OCI-LY7 (cell line): ENCODE measurements at regions not wholly inside any gene's neighbourhood (a gene's known extent, or its start where the extent isn't known, plus 50 kb on each side); places are given as distances from the start of the nearest gene placed in this dataset.

Source experiments
- BruUV-seq: library from RNA; stranded (reverse); fragments of 400-500 nt; replicated peaks from 2 replicates; lab custom pipeline; 2021; lab: Mats Ljungman, UMichigan
- CTCF ChIA-PET: fragments of 300-600 bp; sonication (Branson Sonifier 250); formaldehyde crosslinking; loops from one replicate; lab custom pipeline; 2022; ENCODE audit warnings: antibody characterized with exemption; ENCODE audit not compliant: unreplicated experiment; lab: Charles Lee
- POLR2A ChIA-PET: fragments of 300-600 bp; sonication (Branson Sonifier 250); formaldehyde crosslinking; loops from one replicate; lab custom pipeline; 2022; ENCODE audit warnings: antibody characterized with exemption; lab: Charles Lee
- DNase-seq: peaks from one replicate; pipeline ENCODE4 v3.0.0-alpha.2; 2015; ENCODE audit warnings: low spot score
- H2AFZ ChIP-seq: fragments of 200-600 bp; sonication (generic), shearing (Covaris generic); 2 replicates; pipeline ENCODE4 v1.6.1; 2014; ENCODE audit warnings: mild to moderate bottlenecking, antibody characterized with exemption, low read length, moderate library complexity
- H3K27ac ChIP-seq: fragments of 200-600 bp; sonication (generic); 2 replicates; pipeline ENCODE4 v1.5.1; 2014; ENCODE audit warnings: mixed run types, low read depth, mild to moderate bottlenecking, moderate library complexity, low read length, inconsistent platforms; ENCODE audit not compliant: poor library complexity, severe bottlenecking
- H3K36me3 ChIP-seq: fragments of 200-600 bp; sonication (generic); 2 replicates; pipeline ENCODE4 v1.6.1; 2014; ENCODE audit warnings: mild to moderate bottlenecking, antibody characterized with exemption, low read length, moderate library complexity, mixed read lengths; ENCODE audit not compliant: insufficient read depth
- H3K4me1 ChIP-seq: fragments of 200-600 bp; sonication (generic); 2 replicates; pipeline ENCODE4 v1.5.1; 2014; ENCODE audit warnings: mild to moderate bottlenecking, low read length; ENCODE audit not compliant: insufficient read depth, poor library complexity, severe bottlenecking
- H3K4me2 ChIP-seq: fragments of 200-600 bp; sonication (generic); 2 replicates; pipeline ENCODE4 v1.6.1; 2014; ENCODE audit warnings: mild to moderate bottlenecking, low read length
- H3K4me3 ChIP-seq: fragments of 200-600 bp; sonication (generic); 2 replicates; pipeline ENCODE4 v1.5.1; 2014; ENCODE audit warnings: mild to moderate bottlenecking, low read depth, low read length; ENCODE audit not compliant: poor library complexity, severe bottlenecking
- H3K79me2 ChIP-seq: fragments of 200-600 bp; sonication (generic); 2 replicates; pipeline ENCODE4 v1.6.1; 2016; ENCODE audit warnings: low read depth, mild to moderate bottlenecking, low read length, moderate library complexity, mixed read lengths; ENCODE audit not compliant: insufficient read depth
- H3K9me2 ChIP-seq: fragments of 200-600 bp; sonication (generic); 2 replicates; pipeline ENCODE4 v1.6.1; 2016; ENCODE audit warnings: mild to moderate bottlenecking, low read length, mixed read lengths; ENCODE audit not compliant: insufficient read depth
- H3K9me3 ChIP-seq: fragments of 200-600 bp; sonication (generic); 2 replicates; pipeline ENCODE4 v1.6.1; 2014; ENCODE audit warnings: mild to moderate bottlenecking, mixed run types, low read length, mixed read lengths
- H4K20me1 ChIP-seq: fragments of 200-600 bp; sonication (generic); 2 replicates; pipeline ENCODE4 v1.6.1; 2014; ENCODE audit warnings: mild to moderate bottlenecking, antibody characterized with exemption, low read length, moderate library complexity, mixed read lengths; ENCODE audit not compliant: insufficient read depth
- CTCF ChIP-seq: fragments of 200-600 bp; sonication (generic); conservative IDR thresholded peaks from 2 replicates; pipeline ENCODE4 v1.5.1; 2014; ENCODE audit warnings: mild to moderate bottlenecking, antibody characterized with exemption, low read length, moderate library complexity, mixed read lengths
- EZH2phosphoT487 ChIP-seq: fragments of 200-600 bp; sonication (generic); IDR thresholded peaks from 2 replicates; pipeline ENCODE4 v1.6.1; 2018; ENCODE audit warnings: low read depth, borderline replicate concordance, mild to moderate bottlenecking, mixed run types, antibody characterized with exemption, low read length, moderate library complexity, mixed read lengths
- intact Hi-C: fragments of 100-400 bp; cut with micrococcal nuclease; formaldehyde crosslinking; loops from one replicate; pipeline ENCODE4 v1.10.0; 2022; ENCODE audit not compliant: unreplicated experiment

DNA sequence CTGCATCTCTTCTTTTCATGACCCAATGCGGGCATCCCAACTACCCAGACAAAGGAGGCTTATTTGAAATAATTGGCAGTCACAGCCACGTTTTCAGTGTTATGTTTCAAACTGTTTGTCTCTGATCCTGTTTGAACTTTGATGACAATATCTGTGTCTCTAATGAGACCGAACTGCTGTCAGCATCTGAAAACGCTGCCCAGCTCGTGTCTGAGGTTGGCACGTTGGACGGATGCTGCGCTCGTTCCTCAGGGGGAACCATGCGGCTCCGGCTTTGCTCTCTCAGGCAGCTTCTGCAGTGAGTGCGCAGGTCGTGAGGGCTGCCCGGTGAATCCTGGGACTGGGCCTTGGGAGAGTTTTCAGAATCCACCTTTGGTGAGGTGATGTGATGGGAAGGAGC is 58.4 kb upstream of the SORBS2 start:
- no peaks in the 10 kb centered on the region for H3K79me2 ChIP-seq
- no peak for DNase-seq
- TF ChIP-seq CTCF (no peak), EZH2phosphoT487 (no peak)
- H3K36me3 ChIP-seq: no peaks in the 10 kb centered on the region
- H3K9me3 ChIP-seq: no peaks in the 10 kb centered on the region
- intact Hi-C loops: no loop called here
- peaks cover 16% of the 10 kb centered on the region for H3K4me1 ChIP-seq
- CTCF ChIA-PET: no interaction called here
- no peaks in the 10 kb centered on the region for H3K9me2 ChIP-seq
- no peak overlapping the region for H3K27ac ChIP-seq
- H2AFZ ChIP-seq: no peak overlapping the region
- no peak overlapping the region for H3K4me3 ChIP-seq
- POLR2A ChIA-PET: interaction anchor here (0.6 kb wide), 1 partner anchor 638 kb away, joined by 3 read pairs; no protein-coding TSS in a partner anchor
- no peak overlapping the region for H3K4me2 ChIP-seq
- BruUV-seq: no TSS peak
- no peaks in the 10 kb centered on the region for H4K20me1 ChIP-seq

- ChIA-PET CTCF (no interaction called here), POLR2A (interaction anchor here (1.2 kb wide), 1 partner anchor 25 kb away, joined by 3 read pairs; no protein-coding TSS in a partner anchor)
- no peaks in the 10 kb centered on the region for H3K36me3 ChIP-seq
- no peak overlapping the region for H2AFZ ChIP-seq
- H3K27ac ChIP-seq: no peak overlapping the region
- intact Hi-C loops: no loop called here
- H3K4me1 ChIP-seq: peaks cover 10% of the 10 kb centered on the region
- no peaks in the 10 kb centered on the region for H3K9me3 ChIP-seq
- no peak overlapping the region for H3K4me3 ChIP-seq
- H3K9me2 ChIP-seq: no peaks in the 10 kb centered on the region
- BruUV-seq: no TSS peak
- no peak for DNase-seq
- H4K20me1 ChIP-seq: no peaks in the 10 kb centered on the region
- H3K79me2 ChIP-seq: no peaks in the 10 kb centered on the region
- no peak overlapping the region for H3K4me2 ChIP-seq
- TF ChIP-seq CTCF: no peak
- TF ChIP-seq EZH2phosphoT487: no peak
These were observed 60.9 kb upstream of the SORBS2 start for GRCh38 chr4:185872747-185873380.

- intact Hi-C loops: no loop called here
- DNase-seq: no peak
- no peak for TF ChIP-seq CTCF
- no peak for TF ChIP-seq EZH2phosphoT487
- no peaks in the 10 kb centered on the region for H3K9me3 ChIP-seq
- CTCF ChIA-PET: no interaction called here
- no peak overlapping the region for H2AFZ ChIP-seq
- H3K4me3 ChIP-seq: no peak overlapping the region
- no peaks in the 10 kb centered on the region for H3K36me3 ChIP-seq
- no peaks in the 10 kb centered on the region for H3K79me2 ChIP-seq
- no peak overlapping the region for H3K27ac ChIP-seq
- H3K9me2 ChIP-seq: no peaks in the 10 kb centered on the region
- POLR2A ChIA-PET: interaction anchor here (0.6 to 1.4 kb wide), 2 partner anchors 14 to 128 kb away, joined by 3 read pairs; no protein-coding TSS in a partner anchor
- BruUV-seq: no TSS peak
- H3K4me2 ChIP-seq: no peak overlapping the region
- no peaks in the 10 kb centered on the region for H4K20me1 ChIP-seq
- H3K4me1 ChIP-seq: peaks cover 12% of the 10 kb centered on the region
These were observed 62.7 kb upstream of the SORBS2 start for GRCh38 chr4:185874516-185875230.
